DND-41 (cell line): ENCODE measurements at regions not wholly inside any gene's neighbourhood (a gene's known extent, or its start where the extent isn't known, plus 50 kb on each side); places are given as distances from the start of the nearest gene placed in this dataset.

Experiments used
- ATAC-seq: fragments of 200-7000 bp; cut with Tn5 transposase; 3 replicates; pipeline ENCODE4 v1.9.1; 2021; ENCODE audit warnings: low read depth; ENCODE audit not compliant: insufficient read depth
- DNase-seq: peaks from one replicate; pipeline ENCODE4 v3.0.0-alpha.2; 2020
- H2AFZ ChIP-seq: 2 replicates; pipeline ENCODE4 v1.6.0; 2012; ENCODE audit warnings: low read depth, low read length
- H3K27ac ChIP-seq: 2 replicates; pipeline ENCODE4 v1.5.1; 2012; ENCODE audit warnings: low read length, inconsistent platforms
- H3K27me3 ChIP-seq: fragments of 200-600 bp; sonication (generic); 2 replicates; pipeline ENCODE4 v1.6.0; 2012; ENCODE audit warnings: low read length, mild to moderate bottlenecking, inconsistent platforms; ENCODE audit not compliant: insufficient read depth, poor library complexity
- H3K36me3 ChIP-seq: 2 replicates; pipeline ENCODE4 v1.5.1; 2012; ENCODE audit warnings: low read length, inconsistent platforms; ENCODE audit not compliant: insufficient read depth
- H3K4me1 ChIP-seq: 2 replicates; pipeline ENCODE4 v1.5.1; 2012; ENCODE audit warnings: mild to moderate bottlenecking, low read length; ENCODE audit not compliant: insufficient read depth
- H3K4me2 ChIP-seq: 2 replicates; pipeline ENCODE4 v1.6.0; 2012; ENCODE audit warnings: mild to moderate bottlenecking, moderate library complexity, low read length, inconsistent platforms; ENCODE audit not compliant: insufficient read depth
- H3K4me3 ChIP-seq, 2 experiments: fragments of 200-600 bp in 1 of 2; shearing (Covaris generic) in 1 of 2; 2 replicates each; pipeline ENCODE4 v1.5.1; 2012 to 2016; ENCODE audit warnings: inconsistent platforms in 2 of 2, low read length in 2 of 2, mild to moderate bottlenecking in 2 of 2, low read depth in 1 of 2, moderate library complexity in 1 of 2
- H3K79me2 ChIP-seq: 2 replicates; pipeline ENCODE4 v1.6.0; 2012; ENCODE audit warnings: low read length, inconsistent platforms; ENCODE audit not compliant: insufficient read depth
- H3K9ac ChIP-seq: 2 replicates; pipeline ENCODE4 v1.6.0; 2012; ENCODE audit warnings: low read depth, mild to moderate bottlenecking, inconsistent platforms, low read length, moderate library complexity
- H3K9me3 ChIP-seq: 2 replicates; pipeline ENCODE4 v1.5.1; 2012; ENCODE audit warnings: low read length, moderate library complexity, mild to moderate bottlenecking, inconsistent platforms; ENCODE audit not compliant: insufficient read depth, severe bottlenecking
- H4K20me1 ChIP-seq: 2 replicates; pipeline ENCODE4 v1.6.0; 2012; ENCODE audit warnings: low read length; ENCODE audit not compliant: insufficient read depth
- CTCF ChIP-seq: IDR thresholded peaks from 2 replicates; pipeline ENCODE4 v1.5.1; 2012; ENCODE audit warnings: borderline replicate concordance, low read length, moderate library complexity, mild to moderate bottlenecking; ENCODE audit not compliant: poor library complexity, severe bottlenecking; ENCODE audit errors: extremely low read depth
- EZH2 ChIP-seq: IDR thresholded peaks from 3 replicates; pipeline ENCODE4 v1.6.1; 2012; ENCODE audit warnings: borderline replicate concordance, low read depth, mild to moderate bottlenecking, moderate library complexity, low read length, inconsistent platforms; ENCODE audit not compliant: severe bottlenecking

- Histone ChIP-seq H4K20me1 (no peaks in the 10 kb centered on the region), H2AFZ (no peak overlapping the region), H3K4me3 (no peak overlapping the region), H3K4me1 (no peaks in the 10 kb centered on the region), H3K4me2 (no peak overlapping the region), H3K36me3 (no peaks in the 10 kb centered on the region), H3K27ac (no peak overlapping the region), H3K9ac (no peak overlapping the region), H3K27me3 (no peaks in the 10 kb centered on the region), H3K79me2 (no peaks in the 10 kb centered on the region), H3K9me3 (peaks cover 2% of the 10 kb centered on the region)
- ATAC-seq, result no peak
- DNase-seq, result no peak
- TF ChIP-seq EZH2, result no peak
These were observed 187.7 kb upstream of the RGMB start for GRCh38 chr5:98585661-98586310.

- Histone ChIP-seq H3K9me3 (peaks cover 2% of the 10 kb centered on the region), H3K4me1 (no peaks in the 10 kb centered on the region), H3K27me3 (no peaks in the 10 kb centered on the region), H3K4me2 (no peak overlapping the region), H3K4me3 (no peak overlapping the region), H3K79me2 (no peaks in the 10 kb centered on the region), H3K9ac (no peak overlapping the region), H3K27ac (no peak overlapping the region), H4K20me1 (no peaks in the 10 kb centered on the region), H2AFZ (no peak overlapping the region), H3K36me3 (no peaks in the 10 kb centered on the region)
- TF ChIP-seq EZH2, result no peak
- TF ChIP-seq CTCF, result no peak
- ATAC-seq (no peak), DNase-seq (no peak)
These were observed 186.9 kb upstream of the RGMB start for GRCh38 chr5:98586581-98586980.

GRCh38 chr5:98587166-98587565 lies 186.3 kb upstream of the RGMB start:
- no peaks in the 10 kb centered on the region for H3K79me2 ChIP-seq
- H3K4me1 ChIP-seq, result no peaks in the 10 kb centered on the region
- H3K36me3 ChIP-seq, result no peaks in the 10 kb centered on the region
- no peak overlapping the region for H3K4me3 ChIP-seq
- no peak overlapping the region for H3K9ac ChIP-seq
- peaks cover 2% of the 10 kb centered on the region for H3K9me3 ChIP-seq
- TF ChIP-seq CTCF (no peak), EZH2 (no peak)
- no peak overlapping the region for H3K27ac ChIP-seq
- H2AFZ ChIP-seq, result no peak overlapping the region
- H4K20me1 ChIP-seq, result no peaks in the 10 kb centered on the region
- ATAC-seq, result no peak
- DNase-seq, result no peak
- no peak overlapping the region for H3K4me2 ChIP-seq
- no peaks in the 10 kb centered on the region for H3K27me3 ChIP-seq

- H3K36me3 ChIP-seq, result no peaks in the 10 kb centered on the region
- no peak overlapping the region for H3K4me2 ChIP-seq
- H3K9me3 ChIP-seq, result peaks cover 2% of the 10 kb centered on the region
- no peak for ATAC-seq
- H3K4me3 ChIP-seq, result no peak overlapping the region
- no peak overlapping the region for H3K9ac ChIP-seq
- no peak for TF ChIP-seq EZH2
- TF ChIP-seq CTCF, result no peak
- no peak overlapping the region for H3K27ac ChIP-seq
- H4K20me1 ChIP-seq, result no peaks in the 10 kb centered on the region
- no peak overlapping the region for H2AFZ ChIP-seq
- H3K27me3 ChIP-seq, result no peaks in the 10 kb centered on the region
- no peak for DNase-seq
- peaks cover 7% of the 10 kb centered on the region for H3K4me1 ChIP-seq
- no peaks in the 10 kb centered on the region for H3K79me2 ChIP-seq
These were observed 185.2 kb upstream of the RGMB start for GRCh38 chr5:98588215-98588614.
